ENCODE measurements at regions not wholly inside any gene's neighbourhood (a gene's known extent, or its start where the extent isn't known, plus 50 kb on each side); places are given as distances from the start of the nearest gene placed in this dataset.

- H3K79me2 ChIP-seq (ENCODE audit: low read length), result no peaks in the 10 kb centered on the region
- H3K9me3 ChIP-seq (ENCODE audit: low read length), result no peaks in the 10 kb centered on the region
Observed at GRCh38 chr3:168498194-168498593, 402.5 kb upstream of the GOLIM4 start.

GRCh38 chr3:168497741-168498140 lies 402.0 kb upstream of the GOLIM4 start:
- H3K9me3 ChIP-seq (ENCODE audit: low read length), result no peaks in the 10 kb centered on the region
- no peak overlapping the region for H3K9ac ChIP-seq (ENCODE audit: low read length)
- no peak for DNase-seq
- H3K4me2 ChIP-seq (ENCODE audit: low read depth, low read length, poor library complexity, severe bottlenecking), result no peak overlapping the region
- H3K27me3 ChIP-seq (ENCODE audit: low read length), result no peaks in the 10 kb centered on the region
- no peak overlapping the region for H3K27ac ChIP-seq (ENCODE audit: low read length)
- no peak overlapping the region for H2AFZ ChIP-seq (ENCODE audit: low read length)
- H4K20me1 ChIP-seq (ENCODE audit: insufficient read depth, low read depth, low read length), result no peaks in the 10 kb centered on the region
- no peaks in the 10 kb centered on the region for H3K79me2 ChIP-seq (ENCODE audit: low read length)
- no peaks in the 10 kb centered on the region for H3K9me2 ChIP-seq (replicated peaks; ENCODE audit: insufficient read depth, low read length)
- no peaks in the 10 kb centered on the region for H3K4me1 ChIP-seq (ENCODE audit: low read length)
- H3K4me3 ChIP-seq (ENCODE audit: low read length), result no peak overlapping the region
- H3K36me3 ChIP-seq (ENCODE audit: insufficient read depth, low read length), result no peaks in the 10 kb centered on the region

More at GRCh38 chr3:168498194-168498593, 402.5 kb upstream of the GOLIM4 start:
- Histone ChIP-seq H3K27me3 (ENCODE audit: low read length) (no peaks in the 10 kb centered on the region), H3K36me3 (ENCODE audit: insufficient read depth, low read length) (no peaks in the 10 kb centered on the region), H3K27ac (ENCODE audit: low read length) (no peak overlapping the region), H3K9me2 (replicated peaks; ENCODE audit: insufficient read depth, low read length) (no peaks in the 10 kb centered on the region), H2AFZ (ENCODE audit: low read length) (no peak overlapping the region), H3K4me3 (ENCODE audit: low read length) (no peak overlapping the region), H3K4me2 (ENCODE audit: low read depth, low read length, poor library complexity, severe bottlenecking) (no peak overlapping the region), H3K9ac (ENCODE audit: low read length) (no peak overlapping the region), H4K20me1 (ENCODE audit: insufficient read depth, low read depth, low read length) (no peaks in the 10 kb centered on the region), H3K4me1 (ENCODE audit: low read length) (no peaks in the 10 kb centered on the region)
- no peak for DNase-seq

- no peaks in the 10 kb centered on the region for H3K79me2 ChIP-seq (ENCODE audit: low read length)
- no peaks in the 10 kb centered on the region for H3K9me3 ChIP-seq (ENCODE audit: low read length)
- no peaks in the 10 kb centered on the region for H3K27me3 ChIP-seq (ENCODE audit: low read length)
- H2AFZ ChIP-seq (ENCODE audit: low read length), result no peak overlapping the region
- H3K4me1 ChIP-seq (ENCODE audit: low read length), result no peaks in the 10 kb centered on the region
- H3K4me2 ChIP-seq (ENCODE audit: low read depth, low read length, poor library complexity, severe bottlenecking), result no peak overlapping the region
- no peaks in the 10 kb centered on the region for H3K9me2 ChIP-seq (replicated peaks; ENCODE audit: insufficient read depth, low read length)
- H4K20me1 ChIP-seq (ENCODE audit: insufficient read depth, low read depth, low read length), result no peaks in the 10 kb centered on the region
- H3K36me3 ChIP-seq (ENCODE audit: insufficient read depth, low read length), result no peaks in the 10 kb centered on the region
- no peak overlapping the region for H3K27ac ChIP-seq (ENCODE audit: low read length)
- no peak overlapping the region for H3K9ac ChIP-seq (ENCODE audit: low read length)
- DNase-seq, result no peak
- H3K4me3 ChIP-seq (ENCODE audit: low read length), result no peak overlapping the region
Observed at GRCh38 chr3:168497183-168497582, 401.5 kb upstream of the GOLIM4 start.

- no peak for DNase-seq
- no peak overlapping the region for H3K27ac ChIP-seq (ENCODE audit: low read length)
- no peaks in the 10 kb centered on the region for H3K79me2 ChIP-seq (ENCODE audit: low read length)
- H3K4me2 ChIP-seq (ENCODE audit: low read depth, low read length, poor library complexity, severe bottlenecking), result no peak overlapping the region
- no peaks in the 10 kb centered on the region for H3K36me3 ChIP-seq (ENCODE audit: insufficient read depth, low read length)
- no peaks in the 10 kb centered on the region for H3K9me2 ChIP-seq (replicated peaks; ENCODE audit: insufficient read depth, low read length)
- H4K20me1 ChIP-seq (ENCODE audit: insufficient read depth, low read depth, low read length), result no peaks in the 10 kb centered on the region
- no peak overlapping the region for H3K9ac ChIP-seq (ENCODE audit: low read length)
- no peaks in the 10 kb centered on the region for H3K4me1 ChIP-seq (ENCODE audit: low read length)
- H2AFZ ChIP-seq (ENCODE audit: low read length), result no peak overlapping the region
- no peaks in the 10 kb centered on the region for H3K9me3 ChIP-seq (ENCODE audit: low read length)
- no peaks in the 10 kb centered on the region for H3K27me3 ChIP-seq (ENCODE audit: low read length)
- no peak overlapping the region for H3K4me3 ChIP-seq (ENCODE audit: low read length)
Observed at GRCh38 chr3:168495932-168496331, 400.2 kb upstream of the GOLIM4 start.

- no peaks in the 10 kb centered on the region for H3K79me2 ChIP-seq (ENCODE audit: low read length)
Observed at GRCh38 chr3:168495270-168495669, 399.5 kb upstream of the GOLIM4 start.

GRCh38 chr3:168493412-168494205 lies 397.9 kb upstream of the GOLIM4 start:
- DNase-seq, result no peak
- Histone ChIP-seq H3K27me3 (ENCODE audit: low read length) (no peaks in the 10 kb centered on the region), H3K4me1 (ENCODE audit: low read length) (no peaks in the 10 kb centered on the region), H3K36me3 (ENCODE audit: insufficient read depth, low read length) (no peaks in the 10 kb centered on the region), H3K79me2 (ENCODE audit: low read length) (no peaks in the 10 kb centered on the region), H3K4me2 (ENCODE audit: low read depth, low read length, poor library complexity, severe bottlenecking) (no peak overlapping the region), H3K9me3 (ENCODE audit: low read length) (no peaks in the 10 kb centered on the region), H3K4me3 (ENCODE audit: low read length) (no peak overlapping the region), H4K20me1 (ENCODE audit: insufficient read depth, low read depth, low read length) (no peaks in the 10 kb centered on the region), H2AFZ (ENCODE audit: low read length) (no peak overlapping the region), H3K9me2 (replicated peaks; ENCODE audit: insufficient read depth, low read length) (no peaks in the 10 kb centered on the region), H3K9ac (ENCODE audit: low read length) (no peak overlapping the region), H3K27ac (ENCODE audit: low read length) (no peak overlapping the region)

More at GRCh38 chr3:168495270-168495669, 399.5 kb upstream of the GOLIM4 start:
- Histone ChIP-seq H3K27me3 (ENCODE audit: low read length) (no peaks in the 10 kb centered on the region), H3K9ac (ENCODE audit: low read length) (no peak overlapping the region), H3K27ac (ENCODE audit: low read length) (no peak overlapping the region), H4K20me1 (ENCODE audit: insufficient read depth, low read depth, low read length) (no peaks in the 10 kb centered on the region), H3K4me3 (ENCODE audit: low read length) (no peak overlapping the region), H3K9me3 (ENCODE audit: low read length) (no peaks in the 10 kb centered on the region), H3K4me2 (ENCODE audit: low read depth, low read length, poor library complexity, severe bottlenecking) (no peak overlapping the region), H3K9me2 (replicated peaks; ENCODE audit: insufficient read depth, low read length) (no peaks in the 10 kb centered on the region), H3K36me3 (ENCODE audit: insufficient read depth, low read length) (no peaks in the 10 kb centered on the region), H2AFZ (ENCODE audit: low read length) (no peak overlapping the region), H3K4me1 (ENCODE audit: low read length) (no peaks in the 10 kb centered on the region)
- no peak for DNase-seq

- Histone ChIP-seq H3K79me2 (ENCODE audit: low read length) (no peaks in the 10 kb centered on the region), H3K27ac (ENCODE audit: low read length) (no peak overlapping the region), H3K27me3 (ENCODE audit: low read length) (no peaks in the 10 kb centered on the region), H3K9me3 (ENCODE audit: low read length) (no peaks in the 10 kb centered on the region), H4K20me1 (ENCODE audit: insufficient read depth, low read depth, low read length) (no peaks in the 10 kb centered on the region), H3K4me1 (ENCODE audit: low read length) (no peaks in the 10 kb centered on the region), H3K36me3 (ENCODE audit: insufficient read depth, low read length) (no peaks in the 10 kb centered on the region), H3K4me2 (ENCODE audit: low read depth, low read length, poor library complexity, severe bottlenecking) (no peak overlapping the region), H3K4me3 (ENCODE audit: low read length) (no peak overlapping the region), H2AFZ (ENCODE audit: low read length) (no peak overlapping the region), H3K9me2 (replicated peaks; ENCODE audit: insufficient read depth, low read length) (no peaks in the 10 kb centered on the region), H3K9ac (ENCODE audit: low read length) (no peak overlapping the region)
- DNase-seq, result no peak
Observed at GRCh38 chr3:168490981-168491380, 395.3 kb upstream of the GOLIM4 start.

- H3K4me2 ChIP-seq (ENCODE audit: low read depth, low read length, poor library complexity, severe bottlenecking), result no peak overlapping the region
- no peak overlapping the region for H2AFZ ChIP-seq (ENCODE audit: low read length)
- no peaks in the 10 kb centered on the region for H3K9me2 ChIP-seq (replicated peaks; ENCODE audit: insufficient read depth, low read length)
- no peak for DNase-seq
- no peak overlapping the region for H3K27ac ChIP-seq (ENCODE audit: low read length)
- no peaks in the 10 kb centered on the region for H3K4me1 ChIP-seq (ENCODE audit: low read length)
- no peak overlapping the region for H3K9ac ChIP-seq (ENCODE audit: low read length)
- H3K79me2 ChIP-seq (ENCODE audit: low read length), result no peaks in the 10 kb centered on the region
- no peak overlapping the region for H3K4me3 ChIP-seq (ENCODE audit: low read length)
- no peaks in the 10 kb centered on the region for H3K36me3 ChIP-seq (ENCODE audit: insufficient read depth, low read length)
- no peaks in the 10 kb centered on the region for H3K27me3 ChIP-seq (ENCODE audit: low read length)
- no peaks in the 10 kb centered on the region for H3K9me3 ChIP-seq (ENCODE audit: low read length)
- no peaks in the 10 kb centered on the region for H4K20me1 ChIP-seq (ENCODE audit: insufficient read depth, low read depth, low read length)
Observed at GRCh38 chr3:168489301-168489700, 393.6 kb upstream of the GOLIM4 start.
